Astrocyte (in vitro differentiated cells and primary cell): ENCODE measurements at regions not wholly inside any gene's neighbourhood (a gene's known extent, or its start where the extent isn't known, plus 50 kb on each side); places are given as distances from the start of the nearest gene placed in this dataset.

Experiments used
- DNase-seq: peaks from one replicate; pipeline ENCODE4 v3.0.0-alpha.2; 2010; ENCODE audit warnings: low read depth
- FAIRE-seq: peaks from 2 replicates; lab custom pipeline; 2011; peaks lifted over from hg19 to GRCh38; lab: Jason Lieb, UNC
- H2AFZ ChIP-seq: 2 replicates; pipeline ENCODE4 v1.6.0; 2012; ENCODE audit warnings: low read depth, low read length, inconsistent platforms
- H3K27ac ChIP-seq: 2 replicates; pipeline ENCODE4 v1.5.1; 2011; ENCODE audit warnings: low read depth, low read length, inconsistent platforms
- H3K27me3 ChIP-seq: 2 replicates; pipeline ENCODE4 v1.6.0; 2011; ENCODE audit warnings: low read length, inconsistent platforms; ENCODE audit not compliant: insufficient read depth
- H3K36me3 ChIP-seq: 2 replicates; pipeline ENCODE4 v1.5.1; 2011; ENCODE audit warnings: low read length, inconsistent platforms; ENCODE audit not compliant: insufficient read depth
- H3K4me1 ChIP-seq: 2 replicates; pipeline ENCODE4 v1.5.1; 2011; ENCODE audit warnings: low read length, inconsistent platforms; ENCODE audit not compliant: insufficient read depth
- H3K4me2 ChIP-seq: 2 replicates; pipeline ENCODE4 v1.6.0; 2012; ENCODE audit warnings: low read length, inconsistent platforms
- H3K4me3 ChIP-seq: 2 replicates; pipeline ENCODE4 v1.5.1; 2011; ENCODE audit warnings: low read depth, mild to moderate bottlenecking, low read length, inconsistent platforms; ENCODE audit not compliant: insufficient read depth
- H3K79me2 ChIP-seq: 2 replicates; pipeline ENCODE4 v1.6.0; 2012; ENCODE audit warnings: mild to moderate bottlenecking, low read length, inconsistent platforms; ENCODE audit not compliant: insufficient read depth
- H3K9ac ChIP-seq: 2 replicates; pipeline ENCODE4 v1.6.0; 2012; ENCODE audit warnings: mild to moderate bottlenecking, low read length, inconsistent platforms
- H3K9me3 ChIP-seq: 2 replicates; pipeline ENCODE4 v1.5.1; 2012; ENCODE audit warnings: low read depth, mild to moderate bottlenecking, low read length, inconsistent platforms; ENCODE audit not compliant: insufficient read depth
- H4K20me1 ChIP-seq: 2 replicates; pipeline ENCODE4 v1.6.0; 2012; ENCODE audit warnings: low read length, inconsistent platforms; ENCODE audit not compliant: insufficient read depth
- H3K27ac Mint-ChIP-seq: one replicate; pipeline ENCODE4 v1.8.0; 2021; ENCODE audit warnings: mild to moderate bottlenecking, mixed read lengths; ENCODE audit not compliant: unreplicated experiment
- H3K27me3 Mint-ChIP-seq: one replicate; pipeline ENCODE4 v1.8.0; 2021; ENCODE audit warnings: low read depth, mixed read lengths; ENCODE audit not compliant: unreplicated experiment
- H3K36me3 Mint-ChIP-seq: one replicate; pipeline ENCODE4 v1.8.0; 2021; ENCODE audit warnings: low read depth, mixed read lengths; ENCODE audit not compliant: unreplicated experiment
- H3K4me1 Mint-ChIP-seq: one replicate; pipeline ENCODE4 v1.8.0; 2021; ENCODE audit warnings: low read depth, mixed read lengths; ENCODE audit not compliant: unreplicated experiment
- H3K4me3 Mint-ChIP-seq: one replicate; pipeline ENCODE4 v1.8.0; 2021; ENCODE audit warnings: mild to moderate bottlenecking, moderate library complexity, mixed read lengths; ENCODE audit not compliant: unreplicated experiment
- H3K9me3 Mint-ChIP-seq: one replicate; pipeline ENCODE4 v1.8.0; 2021; ENCODE audit warnings: mild to moderate bottlenecking, mixed read lengths; ENCODE audit not compliant: unreplicated experiment
- CTCF ChIP-seq: IDR thresholded peaks from 2 replicates; pipeline ENCODE4 v1.5.1; 2011; ENCODE audit warnings: low read depth, mild to moderate bottlenecking, inconsistent platforms, low read length, moderate library complexity; ENCODE audit not compliant: insufficient read depth
- EZH2 ChIP-seq: IDR thresholded peaks from 2 replicates; pipeline ENCODE4 v1.6.1; 2012; ENCODE audit warnings: mild to moderate bottlenecking, low read length, inconsistent platforms; ENCODE audit not compliant: insufficient read depth

GRCh38 chr14:39773387-39774126 lies 341.3 kb upstream of the FBXO33 start:
- no peaks in the 10 kb centered on the region for H3K79me2 ChIP-seq
- H3K4me2 ChIP-seq = no peak overlapping the region
- Mint-ChIP-seq H3K4me3 (no peak overlapping the region), H3K9me3 (peaks cover 3% of the 10 kb centered on the region), H3K27me3 (no peaks in the 10 kb centered on the region), H3K4me1 (no peaks in the 10 kb centered on the region), H3K27ac (no peak overlapping the region), H3K36me3 (no peaks in the 10 kb centered on the region)
- H3K36me3 ChIP-seq = no peaks in the 10 kb centered on the region
- H3K27me3 ChIP-seq = no peaks in the 10 kb centered on the region
- no peaks in the 10 kb centered on the region for H4K20me1 ChIP-seq
- H3K9ac ChIP-seq = no peak overlapping the region
- H3K4me3 ChIP-seq = no peak overlapping the region
- TF ChIP-seq EZH2 (no peak), CTCF (no peak)
- no peaks in the 10 kb centered on the region for H3K4me1 ChIP-seq
- no peaks in the 10 kb centered on the region for H3K9me3 ChIP-seq
- DNase-seq (no peak), FAIRE-seq (no peak)
- no peak overlapping the region for H2AFZ ChIP-seq
- no peak overlapping the region for H3K27ac ChIP-seq

- H3K9me3 ChIP-seq = no peaks in the 10 kb centered on the region
- H3K27me3 ChIP-seq = no peaks in the 10 kb centered on the region
- H4K20me1 ChIP-seq = no peaks in the 10 kb centered on the region
- no peak overlapping the region for H3K4me3 ChIP-seq
- no peak overlapping the region for H3K4me2 ChIP-seq
- FAIRE-seq (no peak), DNase-seq (no peak)
- no peaks in the 10 kb centered on the region for H3K79me2 ChIP-seq
- H3K27ac Mint-ChIP-seq = no peak overlapping the region
- no peak overlapping the region for H2AFZ ChIP-seq
- H3K36me3 Mint-ChIP-seq = no peaks in the 10 kb centered on the region
- TF ChIP-seq CTCF (no peak), EZH2 (no peak)
- no peaks in the 10 kb centered on the region for H3K27me3 Mint-ChIP-seq
- no peak overlapping the region for H3K27ac ChIP-seq
- H3K9ac ChIP-seq = no peak overlapping the region
- H3K9me3 Mint-ChIP-seq = peaks cover 3% of the 10 kb centered on the region
- H3K36me3 ChIP-seq = no peaks in the 10 kb centered on the region
- H3K4me3 Mint-ChIP-seq = no peak overlapping the region
- no peaks in the 10 kb centered on the region for H3K4me1 Mint-ChIP-seq
- H3K4me1 ChIP-seq = no peaks in the 10 kb centered on the region
These were observed 340.4 kb upstream of the FBXO33 start for GRCh38 chr14:39772627-39773026.

GRCh38 chr14:39768589-39768988 lies 336.4 kb upstream of the FBXO33 start:
- H3K9me3 Mint-ChIP-seq = no peaks in the 10 kb centered on the region
- no peaks in the 10 kb centered on the region for H3K4me1 Mint-ChIP-seq
- no peaks in the 10 kb centered on the region for H3K27me3 Mint-ChIP-seq
- Histone ChIP-seq H3K27me3 (no peaks in the 10 kb centered on the region), H3K79me2 (no peaks in the 10 kb centered on the region), H3K4me2 (no peak overlapping the region), H4K20me1 (no peaks in the 10 kb centered on the region), H3K9ac (no peak overlapping the region), H3K36me3 (no peaks in the 10 kb centered on the region), H3K4me3 (no peak overlapping the region), H3K9me3 (no peaks in the 10 kb centered on the region), H2AFZ (no peak overlapping the region), H3K4me1 (no peaks in the 10 kb centered on the region), H3K27ac (no peak overlapping the region)
- no peak overlapping the region for H3K27ac Mint-ChIP-seq
- TF ChIP-seq CTCF (no peak), EZH2 (no peak)
- H3K36me3 Mint-ChIP-seq = no peaks in the 10 kb centered on the region
- no peak for FAIRE-seq
- H3K4me3 Mint-ChIP-seq = no peak overlapping the region
- DNase-seq = no peak
